Prostate gland (tissue), 2 donors: ENCODE measurements at regions not wholly inside any gene's neighbourhood (a gene's known extent, or its start where the extent isn't known, plus 50 kb on each side); places are given as distances from the start of the nearest gene placed in this dataset.

Source experiments
- CTCF ChIP-seq, 4 experiments: fragments of 200-600 bp in 2 of 4; fragments of 450-650 bp in 2 of 4; sonication (generic) in 2 of 4; IDR thresholded peaks; 1 replicate in 3 of 4; 2 replicates in 1 of 4; pipeline ENCODE4 v1.5.1; 2016 to 2019; ENCODE audit warnings: antibody characterized with exemption in 4 of 4, mild to moderate bottlenecking in 2 of 4, moderate library complexity in 2 of 4
- POLR2A ChIP-seq: fragments of 450-650 bp; IDR thresholded peaks from one replicate; pipeline ENCODE4 v1.6.1; 2016; ENCODE audit warnings: antibody characterized with exemption, mild to moderate bottlenecking

- TF ChIP-seq CTCF (IDR thresholded peaks at IDR 0.05) (no peak), POLR2A (no peak)
Measured at GRCh38 chr3:39725321-39725720, 84.1 kb upstream of the MYRIP start.
